ENCODE measurements at regions not wholly inside any gene's neighbourhood (a gene's known extent, or its start where the extent isn't known, plus 50 kb on each side); places are given as distances from the start of the nearest gene placed in this dataset.

DNA sequence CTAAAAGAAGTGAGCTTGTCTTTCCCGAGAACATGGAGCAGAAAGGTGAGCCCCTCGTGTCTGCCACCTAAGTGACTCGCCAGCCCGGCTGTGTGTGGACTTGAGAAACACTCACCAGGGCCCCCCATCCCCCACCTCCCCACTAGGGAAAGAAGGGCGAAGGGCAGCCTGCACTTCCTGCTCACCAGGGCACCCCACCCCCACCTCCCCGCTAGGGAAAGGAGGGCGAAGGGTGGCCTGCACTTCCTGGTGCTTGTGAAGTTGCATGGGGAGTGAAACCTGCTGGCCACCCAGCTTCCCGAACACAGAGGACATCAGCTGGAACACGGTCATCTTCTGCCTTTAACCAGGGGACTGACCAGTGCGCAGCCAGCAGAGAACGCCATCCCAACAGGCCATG lies 402.7 kb upstream of the SALL3 start:
- TF ChIP-seq, protein P1, sequence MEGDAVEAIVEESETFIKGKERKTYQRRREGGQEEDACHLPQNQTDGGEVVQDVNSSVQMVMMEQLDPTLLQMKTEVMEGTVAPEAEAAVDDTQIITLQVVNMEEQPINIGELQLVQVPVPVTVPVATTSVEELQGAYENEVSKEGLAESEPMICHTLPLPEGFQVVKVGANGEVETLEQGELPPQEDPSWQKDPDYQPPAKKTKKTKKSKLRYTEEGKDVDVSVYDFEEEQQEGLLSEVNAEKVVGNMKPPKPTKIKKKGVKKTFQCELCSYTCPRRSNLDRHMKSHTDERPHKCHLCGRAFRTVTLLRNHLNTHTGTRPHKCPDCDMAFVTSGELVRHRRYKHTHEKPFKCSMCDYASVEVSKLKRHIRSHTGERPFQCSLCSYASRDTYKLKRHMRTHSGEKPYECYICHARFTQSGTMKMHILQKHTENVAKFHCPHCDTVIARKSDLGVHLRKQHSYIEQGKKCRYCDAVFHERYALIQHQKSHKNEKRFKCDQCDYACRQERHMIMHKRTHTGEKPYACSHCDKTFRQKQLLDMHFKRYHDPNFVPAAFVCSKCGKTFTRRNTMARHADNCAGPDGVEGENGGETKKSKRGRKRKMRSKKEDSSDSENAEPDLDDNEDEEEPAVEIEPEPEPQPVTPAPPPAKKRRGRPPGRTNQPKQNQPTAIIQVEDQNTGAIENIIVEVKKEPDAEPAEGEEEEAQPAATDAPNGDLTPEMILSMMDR (optimal IDR thresholded peaks at IDR 0.05 in 1 of 3, IDR thresholded peaks at IDR 0.05 in 1 of 3, conservative IDR thresholded peaks at IDR 0.05 in 1 of 3; ENCODE audit: extremely low read depth in 1 of 3, insufficient read depth in 2 of 3, low read length in 3 of 3): no peak
- no peak for TF ChIP-seq EZH2 (IDR thresholded peaks at IDR 0.05; ENCODE audit: low read length)
- H3K9ac ChIP-seq (ENCODE audit: control insufficient read depth, extremely low read depth, insufficient read depth, low read length): no peak overlapping the region
- H3K27me3 ChIP-seq (ENCODE audit: control insufficient read depth, extremely low read depth, insufficient read depth, low read length): no peaks in the 10 kb centered on the region
- no peaks in the 10 kb centered on the region for H3K4me1 ChIP-seq (ENCODE audit: control insufficient read depth, extremely low read depth, insufficient read depth, low read length)
- no peaks in the 10 kb centered on the region for H3K79me2 ChIP-seq (ENCODE audit: control insufficient read depth, insufficient read depth, low read length)
- H3K9me1 ChIP-seq (ENCODE audit: control insufficient read depth, extremely low read depth, insufficient read depth, low read length): no peaks in the 10 kb centered on the region
- no peaks in the 10 kb centered on the region for H3K36me3 ChIP-seq (ENCODE audit: control insufficient read depth in 2 of 2, extremely low read depth in 1 of 2, insufficient read depth in 2 of 2, low read length in 2 of 2)
- H3K4me2 ChIP-seq (ENCODE audit: control insufficient read depth, extremely low read depth, insufficient read depth, low read depth, low read length): no peak overlapping the region
- no peak overlapping the region for H3K27ac ChIP-seq (ENCODE audit: control insufficient read depth, insufficient read depth, low read length)
- H2AFZ ChIP-seq (ENCODE audit: control insufficient read depth, low read length): no peak overlapping the region
- no peak overlapping the region for H3K4me3 ChIP-seq (ENCODE audit: control insufficient read depth in 2 of 3, extremely low read depth in 1 of 3, insufficient read depth in 2 of 3, low read depth in 1 of 3, low read length in 3 of 3)
- FAIRE-seq (no peak), DNase-seq (ENCODE audit: low read depth, low spot score) (no peak)
- dilution Hi-C loops (cut with MboI; ENCODE audit: extremely low pct_ligation_motif_present, low sequenced_read_pairs): no loop called here
- H4K20me1 ChIP-seq (ENCODE audit: control insufficient read depth, extremely low read depth, insufficient read depth, low read length): no peaks in the 10 kb centered on the region
- peaks cover 7% of the 10 kb centered on the region for H3K9me3 ChIP-seq (ENCODE audit: control insufficient read depth, low read depth, low read length)

DNA sequence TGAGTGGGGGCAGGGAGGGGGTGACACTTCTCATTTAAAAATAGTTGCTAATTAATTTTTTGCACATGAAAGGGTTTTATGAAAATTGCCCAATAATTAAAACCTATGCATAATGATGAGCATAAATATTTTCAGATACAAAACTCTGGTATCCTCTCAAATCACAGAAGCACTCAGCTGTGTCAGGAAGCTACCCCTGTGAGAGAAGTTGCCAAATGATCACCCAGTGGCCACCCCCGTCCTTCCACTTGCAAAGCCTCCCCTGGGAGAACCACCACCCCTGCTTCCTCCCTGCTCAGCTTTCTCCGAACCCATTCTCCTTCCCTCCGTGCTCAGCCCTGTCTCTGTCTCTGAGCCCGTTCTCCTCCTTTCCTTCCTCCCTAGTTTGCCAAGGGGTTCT lies 400.2 kb upstream of the SALL3 start:
- Histone ChIP-seq H3K9me3 (ENCODE audit: control insufficient read depth, low read depth, low read length) (peaks cover 7% of the 10 kb centered on the region), H3K27ac (ENCODE audit: control insufficient read depth, insufficient read depth, low read length) (no peak overlapping the region), H3K36me3 (ENCODE audit: control insufficient read depth in 2 of 2, extremely low read depth in 1 of 2, insufficient read depth in 2 of 2, low read length in 2 of 2) (no peaks in the 10 kb centered on the region), H3K27me3 (ENCODE audit: control insufficient read depth, extremely low read depth, insufficient read depth, low read length) (no peaks in the 10 kb centered on the region), H3K9me1 (ENCODE audit: control insufficient read depth, extremely low read depth, insufficient read depth, low read length) (no peaks in the 10 kb centered on the region), H3K4me3 (ENCODE audit: control insufficient read depth in 2 of 3, extremely low read depth in 1 of 3, insufficient read depth in 2 of 3, low read depth in 1 of 3, low read length in 3 of 3) (no peak overlapping the region), H3K79me2 (ENCODE audit: control insufficient read depth, insufficient read depth, low read length) (no peaks in the 10 kb centered on the region), H3K4me2 (ENCODE audit: control insufficient read depth, extremely low read depth, insufficient read depth, low read depth, low read length) (no peak overlapping the region), H3K4me1 (ENCODE audit: control insufficient read depth, extremely low read depth, insufficient read depth, low read length) (no peaks in the 10 kb centered on the region), H2AFZ (ENCODE audit: control insufficient read depth, low read length) (no peak overlapping the region), H4K20me1 (ENCODE audit: control insufficient read depth, extremely low read depth, insufficient read depth, low read length) (no peaks in the 10 kb centered on the region), H3K9ac (ENCODE audit: control insufficient read depth, extremely low read depth, insufficient read depth, low read length) (no peak overlapping the region)
- dilution Hi-C loops (cut with MboI; ENCODE audit: extremely low pct_ligation_motif_present, low sequenced_read_pairs): no loop called here
- DNase-seq (ENCODE audit: low read depth, low spot score) (no peak), FAIRE-seq (no peak)
- TF ChIP-seq, protein P1 (optimal IDR thresholded peaks at IDR 0.05 in 1 of 3, IDR thresholded peaks at IDR 0.05 in 1 of 3, conservative IDR thresholded peaks at IDR 0.05 in 1 of 3; ENCODE audit: extremely low read depth in 1 of 3, insufficient read depth in 2 of 3, low read length in 3 of 3): no peak
- no peak for TF ChIP-seq EZH2 (IDR thresholded peaks at IDR 0.05; ENCODE audit: low read length)

All from keratinocyte (primary cell).